Heart right ventricle (tissue), 16 donors: ENCODE measurements at regions not wholly inside any gene's neighbourhood (a gene's known extent, or its start where the extent isn't known, plus 50 kb on each side); places are given as distances from the start of the nearest gene placed in this dataset.

Experiments used
- ATAC-seq, 8 donors: fragments of 200-7000 bp; cut with Tn5 transposase; one replicate each; pipeline ENCODE4 v1.9.1; 2020; ENCODE audit warnings: mild to moderate bottlenecking in 8 of 8, moderate library complexity in 8 of 8, moderate number of reproducible peaks in 1 of 8
- DNase-seq, 2 donors: peaks; one replicate each; pipeline ENCODE4 v3.0.0-alpha.2; 2020
- H3K27ac ChIP-seq, 10 donors: fragments of 200-600 bp; sonication (generic) in 2 of 10; one replicate each; pipeline versions ENCODE4 v1.5.0 to v1.8.0; 2020 to 2022; ENCODE audit warnings: mild to moderate bottlenecking in 3 of 10
- H3K27me3 ChIP-seq, 7 donors: fragments of 200-600 bp; one replicate each; pipeline ENCODE4 v1.8.0; 2021 to 2022; ENCODE audit warnings: mild to moderate bottlenecking in 2 of 7
- H3K36me3 ChIP-seq, 9 donors: fragments of 200-600 bp; sonication (generic) in 1 of 9; one replicate each; pipeline versions ENCODE4 v1.5.0 to v1.8.0; 2020 to 2022; ENCODE audit warnings: mild to moderate bottlenecking in 2 of 9
- H3K4me1 ChIP-seq, 9 donors: fragments of 200-600 bp; sonication (generic) in 1 of 9; one replicate each; pipeline versions ENCODE4 v1.5.0 to v1.8.0; 2020 to 2022; ENCODE audit warnings: mild to moderate bottlenecking in 4 of 9
- H3K4me3 ChIP-seq, 10 donors: fragments of 200-600 bp; sonication (generic) in 2 of 10; one replicate each; pipeline versions ENCODE4 v1.5.0 to v1.8.0; 2020 to 2022; ENCODE audit warnings: mild to moderate bottlenecking in 7 of 10, moderate library complexity in 2 of 10
- H3K9me3 ChIP-seq, 11 donors: fragments of 200-600 bp in 10 of 11; sonication (generic) in 2 of 11; one replicate each; pipeline versions ENCODE4 v1.5.0 to v1.8.0; 2013 to 2022; ENCODE audit warnings: mild to moderate bottlenecking in 2 of 11, control low read depth in 1 of 11, moderate library complexity in 1 of 11
- WGBS, 2 donors: extraction: QIAGEN DNeasy Blood & Tissue Kit; methylation state at CpG; one replicate each; pipeline ENCODE4 v1.1.7; 2013; ENCODE audit warnings: inconsistent platforms in 1 of 2; 5-methylcytosine and 5-hydroxymethylcytosine counted together
- intact Hi-C, 10 donors: fragments of 100-400 bp; cut with DNase I; formaldehyde crosslinking; loops; one replicate each; pipeline versions ENCODE4 v1.11.1 to v1.14.2; 2022
- TF ChIP-seq, protein P1 (sequence below), 9 donors: fragments of 200-600 bp; sonication (generic) in 2 of 9; IDR thresholded peaks; one replicate each; pipeline versions ENCODE4 v1.5.0 to v1.8.0; 2021 to 2022; ENCODE audit warnings: antibody characterized with exemption in 9 of 9, mild to moderate bottlenecking in 5 of 9, moderate library complexity in 1 of 9
- donor health status: Arrhythmogenic right ventricular cardiomyopathy.
- donor health status: ischemic (EF 13 %, LVEDD 7.1; RV severe dilation, severe dysfunction).
- donor health status: healthy with polysubstance abuse.
- donor health status: DM: no; HTN: yes; CAD: no.
- donor health status: DM: no; HTN: no; CAD: no.
- donor health status: ischemic (EF 25% LVEDD 6.9; RV normal size, moderate dysfunction).
- donor health status: ischemic (EF 25% LVEDD 5.7; RV mildly dilated, moderate dysfunction).
- donor health status: healthy.
- donor health status: DM: yes; HTN: yes; CAD: no.
- donor health status: Ischemic cardiomyopathy.
- donor health status: ischemic (EF 35%, LVEDD 5.7; RV mildly dilated, moderate dysfunction).
- donor health status: nonischemic (EF 11% LVEDD 7.7; RV severe dilation, severe dysfunction).
- donor health status: DM: yes; HTN: yes; CAD: no.
- donor health status: PGD.
- donor health status: ischemic (EF 29% LVEDD 5.4; RV normal size, mild dysfunction).
- donor health status: nonischemic (EF 23%, LVEDD 6.1; RV moderate dilation, normal function).

DNA sequence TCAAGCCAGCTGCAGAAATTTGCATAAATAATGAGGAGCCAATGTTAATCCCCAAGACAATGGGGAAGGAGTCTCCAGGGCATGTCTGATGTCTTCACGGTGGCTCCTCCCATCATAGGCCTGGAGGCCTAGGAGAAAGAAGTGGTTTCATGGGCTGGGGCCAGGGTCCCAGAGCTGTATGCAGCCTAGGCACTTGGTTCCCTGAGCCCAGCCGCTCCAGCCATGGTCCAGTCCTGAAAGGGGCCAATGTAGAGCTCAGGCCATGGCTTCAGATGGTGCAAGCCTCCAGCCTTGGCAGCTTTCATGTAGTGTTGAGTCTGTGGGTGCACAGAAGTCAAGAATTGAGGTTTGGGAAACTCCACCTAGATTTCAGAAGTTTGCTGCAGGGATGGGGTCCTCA lies 628.2 kb upstream of the GRIA3 start:
- Histone ChIP-seq H3K4me1 (no peaks in the 10 kb centered on the region), H3K9me3 (peaks cover 0 to 9% (median 0%) of the 10 kb centered on the region in 11 donors), H3K4me3 (no peak overlapping the region), H3K27me3 (no peaks in the 10 kb centered on the region), H3K36me3 (no peaks in the 10 kb centered on the region), H3K27ac (no peak overlapping the region)
- DNase-seq (no peak), ATAC-seq (no peak)
- TF ChIP-seq, protein P1, sequence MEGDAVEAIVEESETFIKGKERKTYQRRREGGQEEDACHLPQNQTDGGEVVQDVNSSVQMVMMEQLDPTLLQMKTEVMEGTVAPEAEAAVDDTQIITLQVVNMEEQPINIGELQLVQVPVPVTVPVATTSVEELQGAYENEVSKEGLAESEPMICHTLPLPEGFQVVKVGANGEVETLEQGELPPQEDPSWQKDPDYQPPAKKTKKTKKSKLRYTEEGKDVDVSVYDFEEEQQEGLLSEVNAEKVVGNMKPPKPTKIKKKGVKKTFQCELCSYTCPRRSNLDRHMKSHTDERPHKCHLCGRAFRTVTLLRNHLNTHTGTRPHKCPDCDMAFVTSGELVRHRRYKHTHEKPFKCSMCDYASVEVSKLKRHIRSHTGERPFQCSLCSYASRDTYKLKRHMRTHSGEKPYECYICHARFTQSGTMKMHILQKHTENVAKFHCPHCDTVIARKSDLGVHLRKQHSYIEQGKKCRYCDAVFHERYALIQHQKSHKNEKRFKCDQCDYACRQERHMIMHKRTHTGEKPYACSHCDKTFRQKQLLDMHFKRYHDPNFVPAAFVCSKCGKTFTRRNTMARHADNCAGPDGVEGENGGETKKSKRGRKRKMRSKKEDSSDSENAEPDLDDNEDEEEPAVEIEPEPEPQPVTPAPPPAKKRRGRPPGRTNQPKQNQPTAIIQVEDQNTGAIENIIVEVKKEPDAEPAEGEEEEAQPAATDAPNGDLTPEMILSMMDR (IDR thresholded peaks at IDR 0.05): no peak
- 70 to 88% methylated on average over 2 of the region's 2 CpGs for WGBS, 2 donors
- intact Hi-C loops: no loop called here

DNA sequence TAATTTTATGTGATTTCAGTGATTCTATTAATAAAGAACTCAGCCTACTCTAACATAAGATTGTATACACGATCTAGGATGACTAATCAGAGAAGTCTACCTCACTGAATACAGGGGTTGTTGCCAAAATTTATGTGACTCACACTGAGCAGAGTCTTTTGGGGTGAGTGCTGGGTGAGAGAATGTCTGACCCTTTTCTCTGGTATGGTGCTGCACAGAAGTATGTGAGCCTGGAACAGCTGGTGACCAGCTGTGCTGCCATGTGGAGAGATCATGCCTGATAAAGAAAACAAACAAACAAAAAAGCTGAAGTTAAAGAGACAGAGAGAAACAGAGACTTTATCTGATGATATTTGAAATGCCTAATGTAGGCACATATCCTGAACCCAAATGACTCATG lies 618.1 kb upstream of the GRIA3 start:
- ATAC-seq: peak in 4 of 8 donors; percentile 26 to 90 (median 64)
- H3K4me3 ChIP-seq: no peak overlapping the region

DNA sequence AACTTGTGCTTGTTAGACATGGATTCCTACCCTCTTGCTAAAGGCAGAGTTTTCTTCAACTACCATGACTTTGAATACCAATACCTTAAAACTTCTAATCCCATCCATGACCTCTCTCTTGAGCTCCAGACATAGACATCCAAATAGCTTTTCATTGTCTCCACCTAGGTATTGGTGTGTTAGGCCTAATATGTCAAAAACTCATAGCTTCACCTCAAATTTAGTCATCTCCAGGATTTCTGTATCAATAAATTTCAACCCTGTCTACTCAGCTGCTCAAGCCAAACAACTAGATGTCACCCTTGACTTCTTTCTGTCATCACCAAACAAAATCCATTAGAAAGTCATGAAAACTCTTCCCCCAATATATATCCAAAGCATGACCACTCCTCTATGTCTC lies 617.7 kb upstream of the GRIA3 start:
- intact Hi-C loops: no loop called here
- no peaks in the 10 kb centered on the region for H3K4me1 ChIP-seq
- no peaks in the 10 kb centered on the region for H3K9me3 ChIP-seq
- no peaks in the 10 kb centered on the region for H3K27me3 ChIP-seq
- ATAC-seq (no peak), DNase-seq (no peak)
- H3K27ac ChIP-seq: no peak overlapping the region
- no peak overlapping the region for H3K4me3 ChIP-seq
- TF ChIP-seq, protein P1 (IDR thresholded peaks at IDR 0.05): no peak
- H3K36me3 ChIP-seq: no peaks in the 10 kb centered on the region

More for the DNA sequence above, 618.1 kb upstream of the GRIA3 start:
- H3K27me3 ChIP-seq: no peaks in the 10 kb centered on the region
- WGBS, 2 donors: 11 to 39% methylated on average over 1 of the region's 1 CpG
- H3K4me1 ChIP-seq: no peaks in the 10 kb centered on the region
- H3K36me3 ChIP-seq: no peaks in the 10 kb centered on the region
- DNase-seq: peak in 1 of 2 donors; percentile 7
- intact Hi-C loops: no loop called here
- H3K27ac ChIP-seq: no peak overlapping the region
- TF ChIP-seq, protein P1 (IDR thresholded peaks at IDR 0.05): no peak
- no peaks in the 10 kb centered on the region for H3K9me3 ChIP-seq

DNA sequence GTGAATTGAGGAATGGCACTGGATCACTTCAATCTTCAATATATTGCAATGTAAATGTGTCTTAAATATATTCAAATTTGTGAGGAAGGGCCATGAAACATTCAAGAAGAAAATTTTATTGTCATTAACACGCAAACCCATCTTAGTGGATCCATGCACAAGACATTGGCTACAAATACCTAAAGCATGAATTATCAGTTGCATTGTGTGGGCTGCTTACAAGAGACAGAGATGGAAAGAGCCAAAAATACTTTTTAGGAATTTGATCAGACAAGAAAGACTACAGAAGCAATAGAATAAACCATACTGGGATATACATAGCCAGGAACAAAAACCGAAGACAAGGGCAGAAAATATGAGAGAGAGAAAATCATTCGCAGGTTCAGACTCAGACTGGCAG lies 616.2 kb upstream of the GRIA3 start:
- intact Hi-C loops: no loop called here
- ATAC-seq (no peak), DNase-seq (no peak)
- H3K27me3 ChIP-seq: no peaks in the 10 kb centered on the region
- no peaks in the 10 kb centered on the region for H3K36me3 ChIP-seq
- peaks cover 0 to 2% (median 0%) of the 10 kb centered on the region in 11 donors for H3K9me3 ChIP-seq
- no peaks in the 10 kb centered on the region for H3K4me1 ChIP-seq
- WGBS, 2 donors: 73 to 76% methylated on average over 3 of the region's 3 CpGs
- no peak overlapping the region for H3K27ac ChIP-seq
- no peak overlapping the region for H3K4me3 ChIP-seq
- TF ChIP-seq, protein P1 (IDR thresholded peaks at IDR 0.05): no peak

DNA sequence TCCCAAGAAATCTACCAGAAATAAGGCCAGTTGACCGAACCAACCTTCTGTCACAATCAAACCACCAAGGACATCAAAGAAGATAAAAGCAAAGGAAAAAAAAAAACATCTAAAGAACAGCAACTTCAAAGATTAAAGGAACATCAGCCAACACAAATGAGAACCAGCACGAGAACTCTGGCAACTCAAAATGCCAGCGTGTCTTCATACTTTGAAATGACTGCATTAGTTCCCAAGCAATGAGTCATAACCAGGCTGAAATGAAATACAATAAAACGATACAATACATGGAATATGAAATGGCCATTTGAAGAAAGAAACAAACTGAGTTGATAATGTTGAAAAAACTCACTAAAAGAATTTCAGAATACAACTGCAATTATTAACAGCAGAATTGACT lies 611.6 kb upstream of the GRIA3 start:
- TF ChIP-seq, protein P1 (IDR thresholded peaks at IDR 0.05): no peak
- no peak overlapping the region for H3K27ac ChIP-seq
- no peaks in the 10 kb centered on the region for H3K36me3 ChIP-seq
- DNase-seq (no peak), ATAC-seq (no peak)
- H3K9me3 ChIP-seq: peaks cover 0 to 7% (median 0%) of the 10 kb centered on the region in 11 donors
- WGBS, 2 donors: 77% methylated on average over 4 of the region's 4 CpGs
- H3K27me3 ChIP-seq: no peaks in the 10 kb centered on the region
- H3K4me1 ChIP-seq: no peaks in the 10 kb centered on the region
- intact Hi-C loops: no loop called here
- no peak overlapping the region for H3K4me3 ChIP-seq
